GM12874 (cell line): ENCODE measurements at regions not wholly inside any gene's neighbourhood (a gene's known extent, or its start where the extent isn't known, plus 50 kb on each side); places are given as distances from the start of the nearest gene placed in this dataset.

Experiments
- CTCF ChIP-seq: IDR thresholded peaks from 2 replicates; pipeline ENCODE4 v1.5.1; 2011; ENCODE audit warnings: low read depth, mild to moderate bottlenecking, control low read depth, low read length, moderate library complexity; ENCODE audit not compliant: insufficient read depth

GRCh38 chr1:4975856-4976255, 321.4 kb downstream of the AJAP1 start:
- TF ChIP-seq CTCF = no peak

GRCh38 chr1:4974981-4975685, 320.7 kb downstream of the AJAP1 start:
- no peak for TF ChIP-seq CTCF

DNA sequence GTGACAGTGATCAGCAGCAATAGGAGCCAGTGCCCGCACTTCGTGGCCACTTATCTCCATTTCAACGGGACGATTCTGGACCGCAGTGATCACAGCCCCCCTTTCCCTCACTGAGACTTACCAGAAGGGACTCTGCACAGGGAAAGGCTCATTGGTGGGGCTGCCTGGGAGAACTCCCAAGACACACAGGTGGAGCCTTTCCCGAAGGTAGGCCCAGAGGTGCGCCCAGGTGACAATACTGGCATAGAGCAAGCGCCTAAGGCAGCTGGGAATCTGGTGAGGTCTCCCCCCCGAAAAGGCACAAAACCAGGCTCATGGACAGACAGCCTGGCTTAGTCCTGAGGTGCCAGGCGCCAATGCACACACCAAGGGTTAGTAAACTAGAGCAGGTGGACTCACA, 318.9 kb downstream of the AJAP1 start:
- TF ChIP-seq CTCF = no peak

- TF ChIP-seq CTCF = no peak
Observed at GRCh38 chr1:4972761-4973320, 318.4 kb downstream of the AJAP1 start.

- TF ChIP-seq CTCF = no peak
Observed at GRCh38 chr1:4971666-4972065, 317.3 kb downstream of the AJAP1 start.

GRCh38 chr1:4970532-4970931, 316.1 kb downstream of the AJAP1 start:
- no peak for TF ChIP-seq CTCF

GRCh38 chr1:4969556-4970129, 315.2 kb downstream of the AJAP1 start:
- no peak for TF ChIP-seq CTCF
